Activated naive CD4-positive, alpha-beta T cell treated with anti-CD3 and anti-CD28 coated beads, Interleukin-2, amount 50 U/mL, for 72 hours (primary cell): ENCODE measurements at regions not wholly inside any gene's neighbourhood (a gene's known extent, or its start where the extent isn't known, plus 50 kb on each side); places are given as distances from the start of the nearest gene placed in this dataset.

Experiments
- ATAC-seq, 2 donors: fragments of 150-1000 bp; cut with Tn5 transposase; 2 replicates each; pipeline ENCODE4 v1.10.0; 2021; ENCODE audit warnings: mild to moderate bottlenecking in 2 of 2, moderate library complexity in 2 of 2
- DNase-seq, 2 donors: peaks; one replicate each; pipeline ENCODE4 v3.0.0; 2021 to 2022; ENCODE audit warnings: low spot score in 2 of 2
- H3K27ac Mint-ChIP-seq, 2 donors: one replicate each; pipeline ENCODE4 v1.8.0; 2022; ENCODE audit warnings: mild to moderate bottlenecking in 2 of 2, mixed read lengths in 2 of 2
- H3K36me3 Mint-ChIP-seq, 2 donors: one replicate each; pipeline ENCODE4 v1.8.0; 2022; ENCODE audit warnings: mixed read lengths in 2 of 2
- H3K9me3 Mint-ChIP-seq, 2 donors: one replicate each; pipeline ENCODE4 v1.8.0; 2022; ENCODE audit warnings: mixed read lengths in 2 of 2

GRCh38 chr22:49198705-49199084, 629.0 kb downstream of the BRD1 start:
- H3K36me3 Mint-ChIP-seq = no peaks in the 10 kb centered on the region
- no peak for ATAC-seq
- H3K9me3 Mint-ChIP-seq = no peaks in the 10 kb centered on the region
- H3K27ac Mint-ChIP-seq = no peak overlapping the region
- no peak for DNase-seq

DNA sequence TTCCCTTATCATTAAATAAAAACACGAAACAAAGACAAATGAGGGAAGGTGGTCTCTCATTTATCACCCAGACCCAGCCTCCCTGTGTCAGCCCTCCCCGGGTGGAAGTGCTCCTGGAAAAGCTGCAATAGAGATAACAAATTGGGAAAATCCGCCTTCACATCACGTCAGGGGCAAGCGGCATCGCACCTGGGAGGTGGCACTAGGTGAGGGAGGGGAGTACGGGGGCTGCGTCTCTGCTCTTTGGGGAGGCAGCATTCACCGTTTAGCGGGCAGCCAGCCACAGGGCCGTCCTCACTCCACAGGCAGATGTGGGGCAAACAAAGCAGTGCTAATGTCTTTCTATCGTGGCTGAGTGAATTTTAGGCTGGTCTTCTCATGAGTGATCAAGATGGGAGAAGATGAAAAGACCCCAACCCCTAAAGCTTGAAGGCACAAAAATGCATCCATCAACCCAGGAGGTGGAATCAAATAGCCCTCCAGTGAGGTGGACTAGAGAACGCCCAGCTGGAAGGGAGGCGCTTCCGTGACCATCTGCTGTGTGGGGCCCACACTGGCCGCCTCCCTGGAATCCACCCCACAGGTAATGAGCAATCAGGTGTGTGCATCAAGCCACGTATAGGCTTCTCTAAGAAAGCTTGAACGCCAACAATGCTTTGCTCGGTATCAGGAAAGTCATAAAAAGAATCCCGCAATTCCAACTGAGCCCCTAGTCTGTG, 629.5 kb downstream of the BRD1 start:
- Mint-ChIP-seq H3K27ac (no peak overlapping the region), H3K9me3 (no peaks in the 10 kb centered on the region), H3K36me3 (no peaks in the 10 kb centered on the region)
- DNase-seq (peak in 1 of 2 donors; percentile 20), ATAC-seq (no peak)

GRCh38 chr22:49197505-49197904, 630.2 kb downstream of the BRD1 start:
- Mint-ChIP-seq H3K27ac (no peak overlapping the region), H3K9me3 (no peaks in the 10 kb centered on the region), H3K36me3 (no peaks in the 10 kb centered on the region)
- DNase-seq = peak in 1 of 2 donors; percentile 38
- ATAC-seq = no peak

- Mint-ChIP-seq H3K27ac (no peak overlapping the region), H3K9me3 (no peaks in the 10 kb centered on the region), H3K36me3 (no peaks in the 10 kb centered on the region)
- no peak for ATAC-seq
- no peak for DNase-seq
Observed at GRCh38 chr22:49196046-49196511, 631.6 kb downstream of the BRD1 start.

DNA sequence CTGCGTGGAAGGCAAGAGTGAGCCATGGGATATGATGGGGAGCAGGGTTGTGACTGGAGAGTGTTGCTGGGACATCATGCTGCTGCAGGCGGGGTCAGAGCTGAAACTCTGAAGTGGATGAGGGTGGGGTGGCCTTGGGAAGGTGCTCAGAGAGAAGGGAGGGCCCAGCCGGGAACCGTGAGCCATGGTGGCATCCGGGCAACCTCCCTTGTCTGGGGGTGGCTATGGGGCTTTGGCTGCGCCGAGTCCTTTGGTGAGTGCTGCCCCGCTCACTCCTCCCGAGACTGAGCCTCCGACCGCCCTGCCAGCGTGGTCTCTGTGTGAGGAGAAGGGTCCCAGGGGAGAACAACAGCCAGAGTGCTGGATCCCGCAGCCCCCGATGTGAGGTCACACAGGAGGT, 632.0 kb downstream of the BRD1 start:
- DNase-seq (no peak), ATAC-seq (no peak)
- Mint-ChIP-seq H3K9me3 (no peaks in the 10 kb centered on the region), H3K36me3 (no peaks in the 10 kb centered on the region), H3K27ac (no peak overlapping the region)

DNA sequence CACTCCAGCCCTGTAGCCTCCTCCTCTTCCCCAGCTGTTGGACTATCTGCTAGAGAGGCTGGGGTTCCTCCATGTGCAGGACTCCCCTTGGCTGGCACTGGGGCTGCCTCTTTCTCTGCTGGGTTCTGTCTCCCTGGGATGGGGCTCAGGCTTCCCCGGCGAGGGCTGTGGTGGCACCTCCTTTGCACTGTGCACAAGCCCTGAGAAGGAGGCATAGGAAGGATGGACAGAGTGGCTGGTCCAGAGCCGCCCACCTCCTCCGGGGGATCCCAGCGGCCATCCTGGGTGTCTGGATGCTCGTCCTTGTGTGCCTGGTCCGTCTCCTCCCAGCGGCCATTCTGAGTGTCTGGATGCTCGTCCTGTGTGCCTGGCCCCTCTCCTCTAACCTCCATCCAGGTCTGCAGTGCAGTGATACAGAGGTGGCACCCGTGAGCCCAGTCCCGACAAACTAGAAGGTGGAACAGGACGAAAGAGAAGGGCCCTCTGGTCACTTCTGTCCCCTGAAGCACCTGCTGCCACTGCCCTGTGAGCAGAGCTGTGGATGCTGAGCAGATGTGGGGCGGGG, 633.7 kb downstream of the BRD1 start:
- no peak for ATAC-seq
- H3K36me3 Mint-ChIP-seq = no peaks in the 10 kb centered on the region
- DNase-seq = no peak

DNA sequence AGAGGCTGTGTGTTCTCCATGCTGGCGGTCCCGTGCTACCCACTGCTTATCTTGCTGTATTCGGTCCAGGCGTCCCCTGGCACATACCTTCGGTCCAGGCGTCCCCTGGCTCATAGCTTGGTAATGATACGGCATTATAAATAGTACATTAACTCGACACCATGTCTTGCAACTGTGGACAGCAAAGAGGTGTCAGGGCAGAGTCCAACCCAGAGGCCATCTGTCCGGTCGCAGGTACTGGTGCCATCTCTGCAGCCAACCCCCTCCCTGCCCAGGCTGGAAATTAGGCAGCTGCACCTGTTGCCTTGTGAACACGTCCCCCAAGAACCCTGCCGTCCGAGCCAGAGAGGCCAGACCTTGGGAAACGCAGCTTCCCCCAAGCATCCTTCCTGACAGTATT, 634.3 kb downstream of the BRD1 start:
- H3K36me3 Mint-ChIP-seq = peaks cover 0 to 4% of the 10 kb centered on the region in 2 donors
- no peak overlapping the region for H3K27ac Mint-ChIP-seq
- peaks cover 0 to 5% of the 10 kb centered on the region in 2 donors for H3K9me3 Mint-ChIP-seq
- ATAC-seq (no peak), DNase-seq (no peak)

More for the DNA sequence above, 633.7 kb downstream of the BRD1 start:
- Mint-ChIP-seq H3K9me3 (no peaks in the 10 kb centered on the region), H3K27ac (no peak overlapping the region)

GRCh38 chr22:49192857-49193250, 634.8 kb downstream of the BRD1 start:
- Mint-ChIP-seq H3K9me3 (peaks cover 0 to 8% of the 10 kb centered on the region in 2 donors), H3K36me3 (peaks cover 0 to 5% of the 10 kb centered on the region in 2 donors), H3K27ac (no peak overlapping the region)
- DNase-seq (no peak), ATAC-seq (no peak)

DNA sequence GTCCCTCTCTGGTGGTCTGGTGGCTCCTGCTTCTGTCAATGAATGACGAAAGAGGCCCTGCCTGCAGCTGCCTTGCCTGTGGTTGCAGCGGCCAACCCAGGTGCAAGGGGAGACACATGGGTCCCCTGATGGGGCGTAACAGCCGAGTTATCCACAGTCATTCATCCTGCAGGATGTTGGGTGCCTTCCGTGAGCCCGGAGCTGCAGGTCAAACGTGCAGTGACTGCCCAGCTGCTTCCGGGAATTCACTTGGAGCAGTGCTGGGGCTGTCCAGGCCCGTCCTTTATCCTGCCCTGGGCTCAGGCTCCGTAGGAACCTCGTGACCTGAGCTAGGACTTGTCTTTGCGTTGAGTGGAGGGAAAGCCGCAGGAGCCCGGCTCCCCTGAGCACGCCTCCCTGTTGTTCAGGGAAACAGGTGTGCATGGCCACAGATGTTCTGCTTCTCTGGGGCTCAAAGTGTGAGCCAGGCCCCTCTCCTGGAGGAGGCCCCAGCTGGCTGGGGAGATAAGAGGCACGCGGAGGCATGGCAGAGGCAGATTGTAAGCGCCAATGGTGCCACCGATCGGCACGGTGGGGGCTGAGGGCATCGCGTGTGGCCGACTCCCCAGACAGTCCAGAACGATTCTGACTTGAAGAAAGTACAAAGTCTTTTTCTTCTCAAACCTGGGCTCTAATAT, 635.4 kb downstream of the BRD1 start:
- DNase-seq = no peak
- peaks cover 0 to 8% of the 10 kb centered on the region in 2 donors for H3K9me3 Mint-ChIP-seq
- ATAC-seq = no peak
- H3K27ac Mint-ChIP-seq = no peak overlapping the region
- peaks cover 0 to 5% of the 10 kb centered on the region in 2 donors for H3K36me3 Mint-ChIP-seq

GRCh38 chr22:49191506-49191980, 636.1 kb downstream of the BRD1 start:
- ATAC-seq (no peak), DNase-seq (no peak)
- Mint-ChIP-seq H3K9me3 (peaks cover 0 to 12% of the 10 kb centered on the region in 2 donors), H3K36me3 (peaks cover 0 to 5% of the 10 kb centered on the region in 2 donors), H3K27ac (no peak overlapping the region)

- DNase-seq (no peak), ATAC-seq (no peak)
- Mint-ChIP-seq H3K36me3 (peaks cover 0 to 5% of the 10 kb centered on the region in 2 donors), H3K27ac (no peak overlapping the region), H3K9me3 (peaks cover 0 to 12% of the 10 kb centered on the region in 2 donors)
Observed at GRCh38 chr22:49190816-49191505, 636.7 kb downstream of the BRD1 start.

GRCh38 chr22:49189871-49190270, 637.8 kb downstream of the BRD1 start:
- Mint-ChIP-seq H3K9me3 (peaks cover 0 to 12% of the 10 kb centered on the region in 2 donors), H3K36me3 (peaks cover 0 to 5% of the 10 kb centered on the region in 2 donors), H3K27ac (no peak overlapping the region)
- DNase-seq (no peak), ATAC-seq (no peak)

DNA sequence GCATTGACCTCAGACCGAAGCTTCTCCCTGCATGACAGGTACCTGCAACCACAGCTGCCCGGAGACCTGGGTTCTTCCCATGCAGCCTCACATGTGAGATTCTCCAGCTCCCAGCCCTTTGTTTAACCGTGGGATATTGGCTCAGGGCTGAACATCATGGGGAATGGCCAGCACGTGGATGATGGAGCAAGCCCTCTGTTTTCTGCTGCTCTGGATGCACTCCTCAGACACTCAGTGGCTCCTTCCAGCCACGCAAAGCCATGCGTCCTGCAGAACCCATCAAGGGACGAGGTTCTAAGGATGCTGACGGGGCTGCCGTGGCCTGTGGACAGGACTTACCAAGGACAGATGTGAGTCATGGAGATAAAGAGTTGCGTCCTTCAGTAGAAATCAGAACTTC, 639.1 kb downstream of the BRD1 start:
- Mint-ChIP-seq H3K27ac (peak overlapping the region in 1 of 2 donors; percentile 58), H3K9me3 (peaks cover 0 to 12% of the 10 kb centered on the region in 2 donors), H3K36me3 (peaks cover 0 to 5% of the 10 kb centered on the region in 2 donors)
- no peak for DNase-seq
- no peak for ATAC-seq

DNA sequence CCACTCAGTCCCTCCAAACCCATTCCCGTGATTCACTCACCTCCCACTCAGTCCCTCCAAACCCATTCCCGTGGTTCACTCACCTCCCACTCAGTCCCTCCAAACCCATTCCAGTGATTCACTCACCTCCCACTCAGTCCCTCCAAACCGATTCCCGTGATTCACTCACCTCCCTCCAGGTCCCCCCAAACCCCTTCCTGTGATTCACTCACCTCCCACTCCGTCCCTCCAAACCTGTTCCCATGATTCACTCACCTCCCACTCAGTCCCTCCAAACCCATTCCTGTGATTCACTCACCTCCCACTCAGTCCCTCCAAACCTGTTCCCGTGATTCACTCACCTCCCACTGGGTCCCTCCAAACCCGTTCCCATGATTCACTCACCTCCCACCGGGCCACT, 639.6 kb downstream of the BRD1 start:
- Mint-ChIP-seq H3K36me3 (peaks cover 0 to 5% of the 10 kb centered on the region in 2 donors), H3K27ac (peak overlapping the region in 1 of 2 donors; percentile 58), H3K9me3 (peaks cover 0 to 12% of the 10 kb centered on the region in 2 donors)
- no peak for ATAC-seq
- DNase-seq = no peak

- peaks cover 0 to 12% of the 10 kb centered on the region in 2 donors for H3K9me3 Mint-ChIP-seq
- ATAC-seq = no peak
Observed at GRCh38 chr22:49186762-49187161, 640.9 kb downstream of the BRD1 start.

DNA sequence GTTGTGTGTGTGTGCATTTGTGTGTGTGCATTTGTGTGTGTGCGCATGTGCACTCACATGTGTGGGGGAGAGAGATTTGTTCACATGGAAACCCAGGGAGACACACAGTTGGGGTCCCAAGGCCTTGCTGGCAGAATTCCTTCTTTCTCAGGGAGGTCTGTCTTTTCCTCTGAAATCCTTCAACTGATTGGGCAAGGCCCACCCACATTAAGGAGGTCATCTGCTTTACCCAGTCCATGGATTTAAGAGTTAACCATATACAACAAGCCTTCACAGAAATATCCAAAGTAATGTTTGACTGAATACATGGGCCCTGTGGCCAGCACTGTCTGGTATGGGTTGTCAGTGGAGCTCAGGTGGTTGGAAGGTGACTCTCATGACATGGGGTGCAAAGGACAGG, 641.4 kb downstream of the BRD1 start:
- no peak for DNase-seq
- Mint-ChIP-seq H3K36me3 (peaks cover 0 to 5% of the 10 kb centered on the region in 2 donors), H3K27ac (no peak overlapping the region), H3K9me3 (peaks cover 0 to 12% of the 10 kb centered on the region in 2 donors)
- ATAC-seq = no peak

More at GRCh38 chr22:49186762-49187161, 640.9 kb downstream of the BRD1 start:
- DNase-seq = no peak
- H3K36me3 Mint-ChIP-seq = peaks cover 0 to 5% of the 10 kb centered on the region in 2 donors
- H3K27ac Mint-ChIP-seq = no peak overlapping the region
